Skeletal muscle cell (primary cell): ENCODE measurements at regions not wholly inside any gene's neighbourhood (a gene's known extent, or its start where the extent isn't known, plus 50 kb on each side); places are given as distances from the start of the nearest gene placed in this dataset.

Experiments
- DNase-seq: peaks from one replicate; pipeline ENCODE4 v3.0.0-alpha.2; 2010; ENCODE audit warnings: low read depth
- H3K4me3 ChIP-seq: 2 replicates; pipeline ENCODE4 v1.5.1; 2011; ENCODE audit warnings: low read depth, mild to moderate bottlenecking, control low read depth, low read length, moderate library complexity

GRCh38 chr7:155138204-155138603 lies 68.1 kb downstream of the HTR5A start:
- H3K4me3 ChIP-seq = no peak overlapping the region
- DNase-seq = no peak

- DNase-seq = no peak
- H3K4me3 ChIP-seq = no peak overlapping the region
Observed at GRCh38 chr7:155141562-155141961, 71.4 kb downstream of the HTR5A start.

- no peak overlapping the region for H3K4me3 ChIP-seq
Observed at GRCh38 chr7:155143381-155143780, 73.3 kb downstream of the HTR5A start.

GRCh38 chr7:155144371-155144770 lies 74.2 kb downstream of the HTR5A start:
- DNase-seq = no peak
- H3K4me3 ChIP-seq = no peak overlapping the region

More at GRCh38 chr7:155143381-155143780, 73.3 kb downstream of the HTR5A start:
- DNase-seq = no peak

GRCh38 chr7:155145477-155146255 lies 75.5 kb downstream of the HTR5A start:
- no peak for DNase-seq

GRCh38 chr7:155147172-155147571 lies 77.0 kb downstream of the HTR5A start:
- no peak for DNase-seq
- no peak overlapping the region for H3K4me3 ChIP-seq

More at GRCh38 chr7:155145477-155146255, 75.5 kb downstream of the HTR5A start:
- H3K4me3 ChIP-seq = no peak overlapping the region

GRCh38 chr7:155147624-155148023 lies 77.5 kb downstream of the HTR5A start:
- DNase-seq = no peak
- H3K4me3 ChIP-seq = no peak overlapping the region

- H3K4me3 ChIP-seq = no peak overlapping the region
- no peak for DNase-seq
Observed at GRCh38 chr7:155153676-155154075, 83.6 kb downstream of the HTR5A start.

GRCh38 chr7:155154586-155154985 lies 84.5 kb downstream of the HTR5A start:
- DNase-seq = no peak
- H3K4me3 ChIP-seq = no peak overlapping the region

- DNase-seq = no peak
- H3K4me3 ChIP-seq = no peak overlapping the region
Observed at GRCh38 chr7:155161690-155162089, 91.6 kb downstream of the HTR5A start.

- DNase-seq = no peak
- H3K4me3 ChIP-seq = no peak overlapping the region
Observed at GRCh38 chr7:155162422-155162821, 92.3 kb downstream of the HTR5A start.

- H3K4me3 ChIP-seq = no peak overlapping the region
- no peak for DNase-seq
Observed at GRCh38 chr7:155163696-155164095, 93.6 kb downstream of the HTR5A start.

GRCh38 chr7:155164316-155164715 lies 94.2 kb downstream of the HTR5A start:
- no peak for DNase-seq
- H3K4me3 ChIP-seq = no peak overlapping the region

- no peak for DNase-seq
- H3K4me3 ChIP-seq = no peak overlapping the region
Observed at GRCh38 chr7:155166108-155166507, 96.0 kb downstream of the HTR5A start.

GRCh38 chr7:155166673-155167370 lies 96.7 kb downstream of the HTR5A start:
- H3K4me3 ChIP-seq = no peak overlapping the region
- DNase-seq = peak; percentile 87

GRCh38 chr7:155167706-155168365 lies 97.7 kb downstream of the HTR5A start:
- no peak overlapping the region for H3K4me3 ChIP-seq
- DNase-seq = no peak

- H3K4me3 ChIP-seq = no peak overlapping the region
- no peak for DNase-seq
Observed at GRCh38 chr7:155168597-155169480, 98.7 kb downstream of the HTR5A start.

- no peak overlapping the region for H3K4me3 ChIP-seq
- DNase-seq = no peak
Observed at GRCh38 chr7:155169498-155170065, 99.5 kb downstream of the HTR5A start.

- H3K4me3 ChIP-seq = no peak overlapping the region
- no peak for DNase-seq
Observed at GRCh38 chr7:155170331-155170730, 100.2 kb downstream of the HTR5A start.
